Pancreas (tissue), 10 donors: ENCODE measurements at regions not wholly inside any gene's neighbourhood (a gene's known extent, or its start where the extent isn't known, plus 50 kb on each side); places are given as distances from the start of the nearest gene placed in this dataset.

Experiments
- ATAC-seq, 4 donors: fragments of 200-7000 bp; cut with Tn5 transposase; one replicate each; pipeline versions ENCODE4 v1.8.0 to v1.9.1; 2020; ENCODE audit warnings: mild to moderate bottlenecking in 4 of 4, moderate library complexity in 4 of 4
- DNase-seq, 6 donors: peaks; one replicate each; pipeline ENCODE4 v3.0.0-alpha.2; 2020
- FAIRE-seq: peaks from 2 replicates; lab custom pipeline; 2012; peaks lifted over from hg19 to GRCh38; lab: Jason Lieb, UNC
- H3K27ac ChIP-seq, 4 donors: fragments of 200-600 bp; sonication (generic); 1 replicate in 3 of 4; 2 replicates in 1 of 4; pipeline versions ENCODE4 v1.5.0 to v1.8.0; 2020
- H3K27me3 ChIP-seq, 4 donors: fragments of 200-600 bp; one replicate each; pipeline ENCODE4 v1.8.0; 2021
- H3K36me3 ChIP-seq, 3 donors: fragments of 200-600 bp; sonication (generic) in 1 of 3; one replicate each; pipeline versions ENCODE4 v1.5.0 to v1.8.0; 2020 to 2021
- H3K4me1 ChIP-seq, 3 donors: fragments of 200-600 bp; one replicate each; pipeline ENCODE4 v1.8.0; 2021
- H3K4me3 ChIP-seq, 4 donors: fragments of 200-600 bp; sonication (generic) in 2 of 4; one replicate each; pipeline versions ENCODE4 v1.5.0 to v1.8.0; 2020 to 2021
- H3K9me3 ChIP-seq, 4 donors: fragments of 200-600 bp; one replicate each; pipeline ENCODE4 v1.8.0; 2021
- CTCF ChIP-seq, 4 donors: fragments of 200-600 bp; sonication (generic) in 3 of 4; IDR thresholded peaks; one replicate each; pipeline versions ENCODE4 v1.5.0 to v1.8.0; 2021; ENCODE audit warnings: antibody characterized with exemption in 4 of 4
- WGBS, 2 donors: extraction: QIAGEN DNeasy Blood & Tissue Kit; methylation state at CpG; one replicate each; pipeline ENCODE4 v1.1.7; 2013; 5-methylcytosine and 5-hydroxymethylcytosine counted together
- intact Hi-C, 3 donors: fragments of 100-400 bp; cut with DNase I; formaldehyde crosslinking; loops; one replicate each; pipeline versions ENCODE4 v1.11.1 to v1.14.2; 2022
- donor health status: healthy with polysubstance abuse.
- donor health status: DM: no; HTN: no; CAD: no; lungs with moderate emphysema.
- donor health status: DM: no; HTN: no; CAD: no.
- donor health status: control.
- donor health status: control.
- donor health status: Bipolar disorder and iron deficiency.
- donor health status: DM: yes; HTN: yes; CAD: no.
- donor health status: DM: no; HTN: no; CAD: no.
- donor health status: DM: no; HTN: no; CAD: no.
- donor health status: DM: yes; HTN: yes; CAD: no.

- no peak for FAIRE-seq
- 75 to 79% methylated on average over 8 of the region's 8 CpGs for WGBS, 2 donors
Measured at GRCh38 chr3:23669541-23670255, 136.1 kb upstream of the UBE2E1 start.

GRCh38 chr3:23671851-23672589 is 133.7 kb upstream of the UBE2E1 start:
- H3K27me3 ChIP-seq: no peaks in the 10 kb centered on the region
- DNase-seq (peak in 1 of 6 donors; percentile 67), FAIRE-seq (no peak), ATAC-seq (peak in 3 of 4 donors; percentile 58 to 67 (median 60))
- H3K4me1 ChIP-seq: no peaks in the 10 kb centered on the region
- H3K4me3 ChIP-seq: peak overlapping the region in 1 of 4 donors; percentile 22
- 31 to 32% methylated on average over 36 to 38 of the region's 38 CpGs for WGBS, 2 donors
- intact Hi-C loops: no loop called here
- no peaks in the 10 kb centered on the region for H3K9me3 ChIP-seq
- H3K36me3 ChIP-seq: no peaks in the 10 kb centered on the region
- H3K27ac ChIP-seq: no peak overlapping the region
- TF ChIP-seq CTCF (IDR thresholded peaks at IDR 0.05): no peak

More at GRCh38 chr3:23669541-23670255, 136.1 kb upstream of the UBE2E1 start:
- no peaks in the 10 kb centered on the region for H3K4me1 ChIP-seq
- DNase-seq (no peak), ATAC-seq (no peak)
- H3K27me3 ChIP-seq: no peaks in the 10 kb centered on the region
- no peak overlapping the region for H3K4me3 ChIP-seq
- intact Hi-C loops: no loop called here
- no peak overlapping the region for H3K27ac ChIP-seq
- no peaks in the 10 kb centered on the region for H3K36me3 ChIP-seq
- TF ChIP-seq CTCF (IDR thresholded peaks at IDR 0.05): no peak
- no peaks in the 10 kb centered on the region for H3K9me3 ChIP-seq

- TF ChIP-seq CTCF (IDR thresholded peaks at IDR 0.05): no peak
- Histone ChIP-seq H3K4me1 (no peaks in the 10 kb centered on the region), H3K4me3 (no peak overlapping the region), H3K9me3 (no peaks in the 10 kb centered on the region), H3K27ac (no peak overlapping the region), H3K27me3 (no peaks in the 10 kb centered on the region), H3K36me3 (no peaks in the 10 kb centered on the region)
- ATAC-seq: no peak
- DNase-seq: no peak
- FAIRE-seq: no peak
- intact Hi-C loops: no loop called here
- 88 to 93% methylated on average over 4 of the region's 4 CpGs for WGBS, 2 donors
Measured at GRCh38 chr3:23672628-23673027, 133.1 kb upstream of the UBE2E1 start.

- intact Hi-C loops: no loop called here
- WGBS, 2 donors: 74 to 85% methylated on average over 3 of the region's 3 CpGs
- ATAC-seq: no peak
Measured at GRCh38 chr3:23675010-23675409, 130.7 kb upstream of the UBE2E1 start.

More at GRCh38 chr3:23675010-23675409, 130.7 kb upstream of the UBE2E1 start:
- no peaks in the 10 kb centered on the region for H3K36me3 ChIP-seq
- DNase-seq (no peak), FAIRE-seq (no peak)
- no peak overlapping the region for H3K27ac ChIP-seq
- H3K4me3 ChIP-seq: no peak overlapping the region
- no peaks in the 10 kb centered on the region for H3K27me3 ChIP-seq
- H3K9me3 ChIP-seq: no peaks in the 10 kb centered on the region
- H3K4me1 ChIP-seq: no peaks in the 10 kb centered on the region
- TF ChIP-seq CTCF (IDR thresholded peaks at IDR 0.05): no peak
